ENCODE measurements at regions not wholly inside any gene's neighbourhood (a gene's known extent, or its start where the extent isn't known, plus 50 kb on each side); places are given as distances from the start of the nearest gene placed in this dataset.

DNA sequence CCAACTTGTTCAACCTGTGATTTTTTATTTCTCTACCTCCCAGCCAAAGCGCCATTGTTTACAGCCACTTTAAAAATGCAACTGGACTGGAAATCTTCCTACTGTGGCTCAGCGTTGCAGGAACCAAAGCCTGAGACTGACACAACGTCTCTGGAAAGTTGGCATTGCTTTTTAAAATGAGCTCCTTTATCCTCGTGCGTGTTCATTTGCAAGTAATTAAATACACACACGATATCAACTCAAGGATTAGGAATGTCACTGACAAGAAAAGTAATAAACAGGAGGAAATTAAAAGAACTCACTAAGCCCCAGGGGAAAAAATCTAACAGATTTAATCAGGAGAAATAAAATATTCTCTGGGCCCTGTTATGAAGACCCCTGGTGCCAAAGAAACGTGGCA, 184.6 kb upstream of the IRS2 start:
- TF ChIP-seq, protein P1, sequence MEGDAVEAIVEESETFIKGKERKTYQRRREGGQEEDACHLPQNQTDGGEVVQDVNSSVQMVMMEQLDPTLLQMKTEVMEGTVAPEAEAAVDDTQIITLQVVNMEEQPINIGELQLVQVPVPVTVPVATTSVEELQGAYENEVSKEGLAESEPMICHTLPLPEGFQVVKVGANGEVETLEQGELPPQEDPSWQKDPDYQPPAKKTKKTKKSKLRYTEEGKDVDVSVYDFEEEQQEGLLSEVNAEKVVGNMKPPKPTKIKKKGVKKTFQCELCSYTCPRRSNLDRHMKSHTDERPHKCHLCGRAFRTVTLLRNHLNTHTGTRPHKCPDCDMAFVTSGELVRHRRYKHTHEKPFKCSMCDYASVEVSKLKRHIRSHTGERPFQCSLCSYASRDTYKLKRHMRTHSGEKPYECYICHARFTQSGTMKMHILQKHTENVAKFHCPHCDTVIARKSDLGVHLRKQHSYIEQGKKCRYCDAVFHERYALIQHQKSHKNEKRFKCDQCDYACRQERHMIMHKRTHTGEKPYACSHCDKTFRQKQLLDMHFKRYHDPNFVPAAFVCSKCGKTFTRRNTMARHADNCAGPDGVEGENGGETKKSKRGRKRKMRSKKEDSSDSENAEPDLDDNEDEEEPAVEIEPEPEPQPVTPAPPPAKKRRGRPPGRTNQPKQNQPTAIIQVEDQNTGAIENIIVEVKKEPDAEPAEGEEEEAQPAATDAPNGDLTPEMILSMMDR (conservative IDR thresholded peaks at IDR 0.05 in 1 of 2, IDR thresholded peaks at IDR 0.05 in 1 of 2; ENCODE audit: extremely low read depth in 1 of 2, insufficient read depth in 1 of 2, low read depth in 1 of 2, low read length in 2 of 2): no peak
- TF ChIP-seq EZH2 (IDR thresholded peaks at IDR 0.05; ENCODE audit: borderline replicate concordance, low read length): no peak
